ENCODE measurements at regions not wholly inside any gene's neighbourhood (a gene's known extent, or its start where the extent isn't known, plus 50 kb on each side); places are given as distances from the start of the nearest gene placed in this dataset.

DNA sequence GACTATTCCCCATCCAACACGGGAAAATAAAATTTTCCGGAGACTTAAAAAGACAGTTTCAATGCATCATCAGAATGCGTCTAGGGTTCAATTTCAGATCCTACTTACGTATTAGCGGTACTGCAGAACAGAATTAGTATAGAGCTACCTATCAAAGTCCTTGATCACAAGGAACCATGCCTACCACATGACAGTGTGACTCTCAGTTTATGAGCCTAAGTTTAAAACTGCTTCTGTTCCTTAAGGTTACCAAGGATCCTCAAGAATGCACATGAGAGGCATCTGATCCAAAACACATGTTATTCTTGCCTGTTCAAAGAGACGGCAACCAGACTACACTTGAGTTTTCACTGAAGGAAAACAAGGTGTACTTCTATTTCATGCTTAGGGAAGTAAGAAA lies 369.7 kb downstream of the EPHA4 start:
- no peaks in the 10 kb centered on the region for H3K4me1 ChIP-seq (ENCODE audit: control insufficient read depth, insufficient read depth, low read length)
- H3K4me2 ChIP-seq (ENCODE audit: low read length) = no peak overlapping the region
- H3K9me3 ChIP-seq (replicated peaks; ENCODE audit: low read length) = no peaks in the 10 kb centered on the region
- no peaks in the 10 kb centered on the region for H3K27me3 ChIP-seq (ENCODE audit: control insufficient read depth, insufficient read depth, low read length)
- H3K4me3 ChIP-seq (ENCODE audit: low read length) = no peak overlapping the region
- H3K36me3 ChIP-seq (ENCODE audit: insufficient read depth, low read length) = no peaks in the 10 kb centered on the region
- no peak overlapping the region for H3K9ac ChIP-seq (ENCODE audit: low read depth, low read length)

GRCh38 chr2:221203125-221203524 lies 369.0 kb downstream of the EPHA4 start:
- H3K9me3 ChIP-seq (replicated peaks; ENCODE audit: low read length) = no peaks in the 10 kb centered on the region
- no peak overlapping the region for H3K4me3 ChIP-seq (ENCODE audit: low read length)
- H3K27me3 ChIP-seq (ENCODE audit: control insufficient read depth, insufficient read depth, low read length) = no peaks in the 10 kb centered on the region
- no peak overlapping the region for H3K4me2 ChIP-seq (ENCODE audit: low read length)
- H3K4me1 ChIP-seq (ENCODE audit: control insufficient read depth, insufficient read depth, low read length) = no peaks in the 10 kb centered on the region
- H3K36me3 ChIP-seq (ENCODE audit: insufficient read depth, low read length) = no peaks in the 10 kb centered on the region
- no peak overlapping the region for H3K9ac ChIP-seq (ENCODE audit: low read depth, low read length)

GRCh38 chr2:221203856-221204255 lies 368.2 kb downstream of the EPHA4 start:
- no peak overlapping the region for H3K9ac ChIP-seq (ENCODE audit: low read depth, low read length)
- no peaks in the 10 kb centered on the region for H3K36me3 ChIP-seq (ENCODE audit: insufficient read depth, low read length)
- no peaks in the 10 kb centered on the region for H3K27me3 ChIP-seq (ENCODE audit: control insufficient read depth, insufficient read depth, low read length)
- no peaks in the 10 kb centered on the region for H3K4me1 ChIP-seq (ENCODE audit: control insufficient read depth, insufficient read depth, low read length)
- H3K4me3 ChIP-seq (ENCODE audit: low read length) = no peak overlapping the region
- H3K9me3 ChIP-seq (replicated peaks; ENCODE audit: low read length) = no peaks in the 10 kb centered on the region
- H3K4me2 ChIP-seq (ENCODE audit: low read length) = no peak overlapping the region

DNA sequence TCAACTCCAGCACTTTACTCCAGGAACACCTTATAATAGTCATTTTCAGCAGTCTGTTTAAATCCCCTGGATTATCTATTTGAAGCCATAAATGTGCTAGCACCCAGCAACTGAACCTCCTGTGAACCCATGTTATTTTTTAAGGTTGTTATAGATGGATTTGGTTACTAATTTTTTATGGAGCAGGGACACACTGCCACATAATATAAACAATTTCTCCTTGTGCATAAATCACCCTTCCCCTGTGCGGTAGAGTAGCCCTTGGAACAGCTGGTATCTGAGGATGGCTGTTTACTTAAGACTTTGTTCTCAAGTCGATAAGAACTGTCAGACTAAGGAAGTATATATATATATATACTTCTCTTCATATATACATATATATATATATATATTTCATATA lies 367.4 kb downstream of the EPHA4 start:
- Histone ChIP-seq H3K36me3 (ENCODE audit: insufficient read depth, low read length) (no peaks in the 10 kb centered on the region), H3K4me1 (ENCODE audit: control insufficient read depth, insufficient read depth, low read length) (no peaks in the 10 kb centered on the region), H3K27me3 (ENCODE audit: control insufficient read depth, insufficient read depth, low read length) (no peaks in the 10 kb centered on the region), H3K9me3 (replicated peaks; ENCODE audit: low read length) (no peaks in the 10 kb centered on the region), H3K4me3 (ENCODE audit: low read length) (no peak overlapping the region), H3K9ac (ENCODE audit: low read depth, low read length) (no peak overlapping the region), H3K4me2 (ENCODE audit: low read length) (no peak overlapping the region)

- Histone ChIP-seq H3K36me3 (ENCODE audit: insufficient read depth, low read length) (no peaks in the 10 kb centered on the region), H3K4me3 (ENCODE audit: low read length) (no peak overlapping the region), H3K4me2 (ENCODE audit: low read length) (no peak overlapping the region), H3K4me1 (ENCODE audit: control insufficient read depth, insufficient read depth, low read length) (no peaks in the 10 kb centered on the region), H3K27me3 (ENCODE audit: control insufficient read depth, insufficient read depth, low read length) (no peaks in the 10 kb centered on the region), H3K9ac (ENCODE audit: low read depth, low read length) (no peak overlapping the region), H3K9me3 (replicated peaks; ENCODE audit: low read length) (no peaks in the 10 kb centered on the region)
These were observed 366.9 kb downstream of the EPHA4 start for GRCh38 chr2:221205103-221205673.

DNA sequence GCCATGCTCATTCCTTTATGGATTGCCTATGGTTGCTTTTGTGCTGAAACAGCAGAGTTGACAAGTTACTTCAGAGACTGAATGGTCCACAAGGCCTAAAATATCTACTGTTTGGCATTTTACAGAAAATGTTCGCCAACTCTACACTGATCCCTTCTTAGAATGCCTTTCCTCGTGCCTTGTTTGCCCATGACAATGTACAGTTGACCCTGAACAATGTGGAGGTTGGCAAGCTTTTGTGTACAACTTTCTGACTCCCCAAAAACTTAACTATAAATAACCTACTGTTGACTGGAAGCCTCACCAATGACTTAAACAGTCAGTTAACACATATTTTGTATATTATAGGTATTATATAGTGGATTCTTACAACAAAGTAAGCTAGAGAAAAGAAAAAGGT lies 361.4 kb downstream of the EPHA4 start:
- no peaks in the 10 kb centered on the region for H3K9me3 ChIP-seq (replicated peaks; ENCODE audit: low read length)
- H3K4me2 ChIP-seq (ENCODE audit: low read length) = no peak overlapping the region
- no peak overlapping the region for H3K4me3 ChIP-seq (ENCODE audit: low read length)
- no peaks in the 10 kb centered on the region for H3K36me3 ChIP-seq (ENCODE audit: insufficient read depth, low read length)
- no peak overlapping the region for H3K9ac ChIP-seq (ENCODE audit: low read depth, low read length)
- H3K27me3 ChIP-seq (ENCODE audit: control insufficient read depth, insufficient read depth, low read length) = no peaks in the 10 kb centered on the region
- no peaks in the 10 kb centered on the region for H3K4me1 ChIP-seq (ENCODE audit: control insufficient read depth, insufficient read depth, low read length)

- Histone ChIP-seq H3K4me1 (ENCODE audit: control insufficient read depth, insufficient read depth, low read length) (no peaks in the 10 kb centered on the region), H3K9ac (ENCODE audit: low read depth, low read length) (no peak overlapping the region), H3K9me3 (replicated peaks; ENCODE audit: low read length) (no peaks in the 10 kb centered on the region), H3K4me2 (ENCODE audit: low read length) (no peak overlapping the region), H3K36me3 (ENCODE audit: insufficient read depth, low read length) (no peaks in the 10 kb centered on the region), H3K4me3 (ENCODE audit: low read length) (no peak overlapping the region), H3K27me3 (ENCODE audit: control insufficient read depth, insufficient read depth, low read length) (no peaks in the 10 kb centered on the region)
These were observed 360.5 kb downstream of the EPHA4 start for GRCh38 chr2:221211653-221212052.

GRCh38 chr2:221212105-221212504 lies 360.0 kb downstream of the EPHA4 start:
- no peak overlapping the region for H3K9ac ChIP-seq (ENCODE audit: low read depth, low read length)
- H3K27me3 ChIP-seq (ENCODE audit: control insufficient read depth, insufficient read depth, low read length) = no peaks in the 10 kb centered on the region
- H3K4me1 ChIP-seq (ENCODE audit: control insufficient read depth, insufficient read depth, low read length) = no peaks in the 10 kb centered on the region
- no peak overlapping the region for H3K4me2 ChIP-seq (ENCODE audit: low read length)
- H3K4me3 ChIP-seq (ENCODE audit: low read length) = no peak overlapping the region
- no peaks in the 10 kb centered on the region for H3K9me3 ChIP-seq (replicated peaks; ENCODE audit: low read length)
- no peaks in the 10 kb centered on the region for H3K36me3 ChIP-seq (ENCODE audit: insufficient read depth, low read length)

DNA sequence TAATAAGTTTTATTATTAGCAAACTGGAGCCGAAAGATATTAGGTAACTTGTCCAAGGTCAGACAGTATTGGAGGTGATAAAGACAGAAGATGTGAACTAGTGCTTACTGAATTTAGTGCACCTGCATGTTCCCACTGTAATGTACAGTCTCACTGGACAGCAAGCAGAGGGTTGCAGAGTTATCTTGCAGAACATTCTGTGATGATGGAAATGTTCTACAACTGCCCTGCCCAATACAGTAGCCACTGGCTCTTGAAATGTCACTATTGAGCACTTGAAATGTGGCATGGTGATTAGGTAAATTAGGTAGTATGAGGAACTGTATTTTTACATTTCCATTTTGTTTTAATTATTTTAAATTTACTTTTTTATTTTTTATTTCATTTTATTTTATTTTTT lies 356.6 kb downstream of the EPHA4 start:
- no peaks in the 10 kb centered on the region for H3K36me3 ChIP-seq (ENCODE audit: insufficient read depth, low read length)
- H3K27me3 ChIP-seq (ENCODE audit: control insufficient read depth, insufficient read depth, low read length) = no peaks in the 10 kb centered on the region
- no peaks in the 10 kb centered on the region for H3K9me3 ChIP-seq (replicated peaks; ENCODE audit: low read length)
- H3K4me3 ChIP-seq (ENCODE audit: low read length) = no peak overlapping the region
- no peak overlapping the region for H3K9ac ChIP-seq (ENCODE audit: low read depth, low read length)
- no peak overlapping the region for H3K4me2 ChIP-seq (ENCODE audit: low read length)
- H3K4me1 ChIP-seq (ENCODE audit: control insufficient read depth, insufficient read depth, low read length) = no peaks in the 10 kb centered on the region

DNA sequence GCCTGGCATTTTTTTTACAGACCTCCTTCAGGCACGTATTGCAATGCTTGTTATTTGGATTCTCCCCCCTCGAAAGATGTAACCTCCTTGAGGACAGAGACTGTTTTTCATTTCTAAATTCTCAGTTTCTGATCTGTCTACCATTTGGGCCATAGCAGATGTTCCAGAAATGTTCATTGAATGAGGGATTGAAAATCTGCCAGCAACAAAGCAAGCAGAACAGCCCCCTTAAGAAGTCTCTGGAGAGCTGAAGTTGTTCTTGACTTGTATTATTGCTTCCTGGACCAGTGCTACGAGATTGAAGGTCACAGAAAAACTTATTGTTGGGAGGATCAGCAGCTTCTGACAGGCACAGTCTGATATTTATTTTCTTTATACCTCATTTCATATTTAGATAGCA lies 355.5 kb downstream of the EPHA4 start:
- no peaks in the 10 kb centered on the region for H3K36me3 ChIP-seq (ENCODE audit: insufficient read depth, low read length)

GRCh38 chr2:221225752-221226151 lies 346.4 kb downstream of the EPHA4 start:
- H3K9me3 ChIP-seq (replicated peaks; ENCODE audit: low read length) = no peaks in the 10 kb centered on the region
- H3K36me3 ChIP-seq (ENCODE audit: insufficient read depth, low read length) = no peaks in the 10 kb centered on the region
- H3K4me1 ChIP-seq (ENCODE audit: control insufficient read depth, insufficient read depth, low read length) = no peaks in the 10 kb centered on the region
- H3K9ac ChIP-seq (ENCODE audit: low read depth, low read length) = no peak overlapping the region
- no peaks in the 10 kb centered on the region for H3K27me3 ChIP-seq (ENCODE audit: control insufficient read depth, insufficient read depth, low read length)
- no peak overlapping the region for H3K4me2 ChIP-seq (ENCODE audit: low read length)
- H3K4me3 ChIP-seq (ENCODE audit: low read length) = no peak overlapping the region

More for the DNA sequence above, 355.5 kb downstream of the EPHA4 start:
- no peak overlapping the region for H3K4me3 ChIP-seq (ENCODE audit: low read length)
- no peaks in the 10 kb centered on the region for H3K9me3 ChIP-seq (replicated peaks; ENCODE audit: low read length)
- H3K27me3 ChIP-seq (ENCODE audit: control insufficient read depth, insufficient read depth, low read length) = no peaks in the 10 kb centered on the region
- no peaks in the 10 kb centered on the region for H3K4me1 ChIP-seq (ENCODE audit: control insufficient read depth, insufficient read depth, low read length)
- H3K4me2 ChIP-seq (ENCODE audit: low read length) = no peak overlapping the region
- H3K9ac ChIP-seq (ENCODE audit: low read depth, low read length) = no peak overlapping the region

DNA sequence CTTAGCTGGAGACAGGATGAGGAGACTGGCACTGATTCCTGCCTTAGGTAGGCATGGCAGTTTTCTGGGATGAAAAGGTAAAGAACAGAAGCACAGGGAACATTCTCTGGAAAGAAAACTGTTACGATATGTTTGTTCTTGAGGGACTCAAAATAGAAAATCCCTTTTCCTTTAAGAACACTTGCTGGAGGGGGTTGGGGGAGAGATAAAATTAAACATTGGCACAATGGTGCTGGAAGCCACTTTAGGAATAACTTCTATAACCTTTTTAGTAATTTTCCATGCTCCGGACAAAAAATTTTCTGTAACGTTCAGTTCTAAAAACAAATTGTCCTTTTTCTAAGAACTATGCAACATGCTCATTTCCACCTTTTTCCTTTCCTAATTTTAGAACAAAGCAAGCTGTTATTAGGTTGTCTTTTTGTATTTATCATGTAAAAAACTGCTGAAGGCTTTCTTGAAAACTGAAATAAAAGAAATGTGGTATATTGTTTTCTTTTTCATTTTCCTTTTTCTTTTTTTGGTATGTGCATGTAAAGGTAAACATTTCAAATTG lies 343.8 kb downstream of the EPHA4 start:
- no peaks in the 10 kb centered on the region for H3K4me1 ChIP-seq (ENCODE audit: control insufficient read depth, insufficient read depth, low read length)
- H3K36me3 ChIP-seq (ENCODE audit: insufficient read depth, low read length) = no peaks in the 10 kb centered on the region
- no peaks in the 10 kb centered on the region for H3K27me3 ChIP-seq (ENCODE audit: control insufficient read depth, insufficient read depth, low read length)
- H3K9me3 ChIP-seq (replicated peaks; ENCODE audit: low read length) = no peaks in the 10 kb centered on the region
- H3K4me2 ChIP-seq (ENCODE audit: low read length) = no peak overlapping the region
- H3K4me3 ChIP-seq (ENCODE audit: low read length) = no peak overlapping the region
- H3K9ac ChIP-seq (ENCODE audit: low read depth, low read length) = no peak overlapping the region
